ENCODE measurements at regions not wholly inside any gene's neighbourhood (a gene's known extent, or its start where the extent isn't known, plus 50 kb on each side); places are given as distances from the start of the nearest gene placed in this dataset.

DNA sequence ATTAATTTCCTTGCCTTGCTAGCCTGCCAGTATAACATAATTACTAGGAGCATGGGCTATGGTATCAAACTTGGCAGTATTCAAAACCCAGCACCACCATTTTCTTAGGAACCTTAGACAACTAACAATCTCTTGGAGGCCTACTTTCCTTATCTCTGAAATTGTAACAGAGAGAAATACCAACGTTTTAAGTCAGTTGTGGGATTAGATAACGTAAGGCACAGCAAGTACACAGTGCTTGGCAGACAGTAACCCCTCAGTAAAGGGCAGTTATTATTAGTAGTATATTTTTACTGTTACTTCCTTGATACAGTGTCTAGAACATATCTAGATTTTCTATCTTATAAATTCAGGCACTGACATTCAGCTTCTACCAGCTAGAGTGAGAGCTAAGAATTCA, 309.6 kb downstream of the ACTL7B start:
- no peak for DNase-seq

DNA sequence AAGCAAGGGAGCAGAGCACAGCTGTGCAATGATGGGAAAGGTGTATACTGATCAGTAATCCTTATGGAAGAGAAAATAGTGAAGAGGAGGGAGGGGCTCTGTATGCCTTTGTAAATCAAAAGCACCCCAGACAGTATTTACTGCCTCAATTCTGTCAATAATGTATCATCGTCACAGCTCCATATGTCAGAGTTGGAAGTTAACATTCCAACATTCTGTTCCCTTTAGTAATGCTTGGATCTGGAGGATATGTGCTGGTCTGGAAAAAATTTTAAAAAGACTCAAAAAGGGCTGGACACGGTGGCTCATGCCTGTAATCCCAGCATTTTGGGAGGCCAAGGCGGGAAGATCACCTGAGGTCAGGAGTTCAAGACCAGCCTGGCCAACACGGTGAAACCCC, 310.4 kb downstream of the ACTL7B start:
- DNase-seq: no peak

DNA sequence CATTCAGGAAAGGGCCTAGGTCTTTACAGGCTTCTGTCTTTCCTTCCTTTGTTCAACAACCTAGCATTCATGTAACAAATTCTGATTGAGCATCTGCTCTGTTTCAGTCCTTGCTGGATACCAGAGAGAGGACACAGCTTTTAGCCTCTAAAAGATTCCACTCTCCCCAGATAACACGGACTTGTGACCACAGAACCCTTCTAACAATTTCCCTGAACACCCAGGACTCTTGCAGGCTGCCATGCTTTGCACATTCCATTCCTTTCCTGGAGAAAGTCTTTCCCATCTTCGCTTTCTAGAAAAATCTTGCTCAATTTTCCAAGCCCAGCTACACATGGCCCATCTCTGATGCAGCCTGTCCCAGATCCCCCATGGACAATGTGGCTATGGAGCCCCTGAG, 310.9 kb downstream of the ACTL7B start:
- no peak for DNase-seq

DNA sequence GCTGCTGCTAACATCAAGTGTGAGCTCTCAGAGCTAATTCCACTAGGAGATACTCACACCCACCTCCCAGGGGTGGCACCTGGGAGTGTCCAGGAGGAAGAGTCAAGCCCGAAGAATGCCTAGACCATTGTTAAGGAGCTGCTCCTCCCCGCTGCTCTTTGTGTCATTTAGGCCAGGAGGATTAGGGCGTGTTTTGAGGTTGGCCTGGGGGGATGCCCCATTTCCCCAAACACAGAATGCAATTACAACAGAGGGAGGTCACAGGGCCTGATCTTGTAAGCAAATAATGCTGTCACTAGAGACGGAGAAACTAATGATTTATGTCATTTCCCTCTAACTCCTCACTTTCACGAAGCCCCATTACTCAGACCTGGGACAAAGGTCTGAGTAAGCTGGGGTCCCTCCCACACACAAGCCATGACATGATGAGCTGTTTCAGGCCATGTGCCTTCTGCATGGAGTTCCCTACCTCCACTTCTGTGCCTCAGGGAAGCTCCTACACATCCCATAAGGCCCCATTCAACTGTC, 312.5 kb downstream of the ACTL7B start:
- DNase-seq: no peak

DNA sequence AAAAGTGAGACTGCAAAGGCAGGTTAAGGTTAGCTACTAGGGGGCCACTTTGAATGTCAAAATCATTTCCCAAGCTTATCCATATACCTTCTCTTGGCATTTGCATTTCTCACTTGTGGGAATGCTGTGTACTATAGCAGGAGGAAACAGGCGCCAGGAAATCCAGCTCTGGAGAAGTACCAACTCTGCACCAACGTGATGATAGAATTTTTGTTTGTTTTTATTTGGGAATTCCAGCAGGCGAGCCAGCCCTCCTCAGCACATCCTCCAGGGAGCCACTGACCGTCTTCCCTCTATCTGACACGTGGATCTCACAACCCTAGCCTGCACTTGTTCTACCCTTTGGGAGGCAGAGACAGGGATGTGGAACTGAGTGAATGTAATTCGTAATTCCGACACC, 318.0 kb downstream of the ACTL7B start:
- DNase-seq: no peak

DNA sequence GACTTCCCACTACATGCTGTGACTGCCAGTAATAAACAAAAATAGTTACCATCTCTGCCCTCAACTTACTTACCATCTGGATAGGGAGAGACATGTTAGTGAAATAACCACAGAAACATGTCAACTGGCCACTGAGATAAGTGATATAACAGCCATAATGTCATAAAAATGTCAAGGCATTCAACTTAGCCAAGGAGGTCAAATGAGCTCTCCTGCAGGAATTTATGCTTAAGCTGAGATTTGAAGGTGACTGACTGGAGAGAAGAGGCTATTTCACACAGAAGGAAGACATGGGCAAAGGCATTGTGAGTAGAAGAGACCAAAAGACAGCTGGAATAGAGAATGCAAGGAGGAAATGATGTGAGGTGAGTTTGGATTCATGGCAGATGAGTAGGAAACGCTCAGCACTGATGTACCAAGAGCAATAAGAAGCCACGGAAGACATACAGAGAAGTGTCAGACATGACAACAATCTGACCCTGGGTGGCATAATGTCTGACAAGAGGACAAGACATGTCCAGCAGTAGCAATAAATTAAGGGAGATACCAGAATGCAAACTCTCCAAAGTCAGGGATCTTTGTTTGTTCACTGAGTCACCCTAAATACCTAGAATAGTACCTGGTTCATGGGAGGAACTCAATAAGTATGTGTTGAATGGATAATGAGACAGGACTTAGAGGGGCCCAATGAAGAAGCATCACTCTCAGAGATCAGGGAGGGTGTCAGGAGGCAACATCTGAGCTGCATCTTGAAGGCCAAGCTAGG, 318.8 kb downstream of the ACTL7B start:
- no peak for DNase-seq

DNA sequence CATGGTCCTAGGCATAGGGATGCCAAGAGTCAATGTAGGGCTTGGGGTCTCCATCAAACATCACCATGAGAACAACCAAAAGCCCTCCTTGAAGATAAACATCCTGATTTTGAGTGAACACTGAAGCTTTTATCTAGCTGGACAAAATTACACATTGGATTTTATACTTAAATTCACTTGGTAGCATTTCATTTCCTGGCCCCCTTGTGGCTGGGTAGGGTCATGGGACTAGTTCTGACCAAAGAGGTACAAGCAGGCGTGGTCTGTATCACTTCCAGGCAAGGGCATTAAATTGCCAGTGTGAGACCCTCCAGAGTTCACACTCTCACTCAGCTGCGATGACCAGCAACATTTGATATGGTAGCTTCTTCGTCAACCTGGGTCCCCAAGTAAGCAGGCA, 320.3 kb downstream of the ACTL7B start:
- peak; percentile 2 to 3 for DNase-seq

DNA sequence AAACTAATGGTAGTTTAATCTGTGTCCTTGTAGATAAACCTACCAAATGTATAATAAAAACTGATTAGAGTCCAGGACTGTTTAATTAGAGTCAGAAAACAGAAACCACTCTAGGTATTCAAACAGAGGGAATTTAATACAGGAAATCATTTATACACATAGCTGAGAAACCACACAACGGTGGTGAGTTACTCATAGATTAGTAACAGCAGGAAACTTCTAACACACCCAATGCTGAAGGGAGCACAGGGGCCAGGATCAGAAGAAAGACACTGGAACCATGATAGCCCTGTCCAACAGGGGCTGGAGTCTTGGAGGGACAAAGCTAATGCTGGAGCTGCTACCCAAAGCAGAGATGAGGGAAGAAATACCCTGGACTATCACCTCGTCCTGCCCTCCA, 321.0 kb downstream of the ACTL7B start:
- DNase-seq: no peak

DNA sequence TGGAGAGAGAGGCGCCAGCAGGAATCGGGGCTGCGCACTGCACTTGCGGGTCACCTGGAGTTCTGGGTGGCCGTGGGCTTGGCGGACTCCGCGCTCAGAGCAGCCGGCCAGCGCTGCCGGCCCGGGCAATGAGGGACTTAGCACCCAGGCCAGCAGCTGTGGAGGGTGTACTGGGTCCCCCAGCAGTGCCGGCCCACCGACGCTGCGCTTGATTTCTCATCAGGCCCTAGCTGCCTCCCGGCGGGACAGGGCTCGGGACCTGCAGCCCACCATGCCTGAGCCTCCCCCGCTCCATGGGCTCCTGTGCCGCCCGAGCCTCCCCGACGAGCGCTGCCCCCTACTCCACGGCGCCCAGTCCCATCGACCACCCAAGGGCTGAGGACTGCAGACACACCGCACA, 325.6 kb downstream of the ACTL7B start:
- no peak for DNase-seq

DNA sequence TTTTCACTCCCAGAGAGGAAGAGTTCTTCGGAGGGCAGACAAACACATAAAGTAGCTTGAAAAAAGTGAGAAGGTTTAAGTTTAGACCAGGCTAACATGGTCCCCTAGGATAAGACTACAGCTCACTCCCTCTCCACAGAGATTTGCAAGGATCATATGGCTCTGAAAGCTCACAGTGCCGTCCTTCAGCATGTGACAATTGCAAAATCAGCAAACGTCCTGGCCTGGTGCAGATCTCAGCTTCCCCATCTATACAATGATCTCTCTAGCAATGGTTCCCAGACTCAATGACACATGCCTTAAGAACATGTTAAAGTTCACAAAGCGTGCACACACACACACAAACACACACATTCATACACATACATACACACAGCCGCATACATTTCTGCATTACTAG, 327.6 kb downstream of the ACTL7B start:
- DNase-seq: no peak

DNA sequence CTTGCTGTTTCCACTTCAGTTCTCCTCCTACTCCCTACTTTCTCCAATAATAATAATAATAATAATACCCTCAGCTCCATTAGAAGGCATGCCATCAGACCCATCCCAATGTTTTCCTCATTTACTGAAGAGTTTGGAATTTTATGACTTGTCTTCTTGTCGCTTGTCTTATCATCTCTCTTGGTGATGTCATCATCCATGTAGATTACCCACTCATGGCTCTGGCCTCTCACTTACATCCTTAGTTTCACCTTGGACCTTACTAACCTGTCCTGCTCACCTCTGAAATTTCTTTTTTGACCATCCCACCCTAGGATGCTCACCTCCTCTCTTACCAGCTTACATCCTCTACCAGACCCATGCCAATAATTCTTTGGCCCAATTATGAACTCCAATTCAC, 329.3 kb downstream of the ACTL7B start:
- no peak for DNase-seq

DNA sequence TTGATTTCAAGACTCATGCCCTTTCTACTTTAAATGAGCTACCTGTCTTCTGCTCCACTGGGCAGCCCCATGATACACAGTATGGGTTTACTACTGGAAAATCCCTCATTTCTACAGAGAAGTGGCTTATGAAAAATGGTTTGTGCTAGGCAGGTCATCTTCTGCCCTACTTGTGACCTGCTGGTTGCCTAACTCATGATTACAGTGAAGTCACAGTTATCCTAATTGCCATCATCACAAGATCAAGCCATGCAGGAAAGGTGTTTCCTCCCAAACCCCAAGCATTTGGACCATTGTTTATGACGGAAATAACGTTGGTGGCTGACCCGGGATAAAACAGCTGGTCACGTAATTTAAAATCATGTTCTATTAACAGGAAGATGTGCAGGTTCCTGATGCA, 330.6 kb downstream of the ACTL7B start:
- DNase-seq: no peak

DNA sequence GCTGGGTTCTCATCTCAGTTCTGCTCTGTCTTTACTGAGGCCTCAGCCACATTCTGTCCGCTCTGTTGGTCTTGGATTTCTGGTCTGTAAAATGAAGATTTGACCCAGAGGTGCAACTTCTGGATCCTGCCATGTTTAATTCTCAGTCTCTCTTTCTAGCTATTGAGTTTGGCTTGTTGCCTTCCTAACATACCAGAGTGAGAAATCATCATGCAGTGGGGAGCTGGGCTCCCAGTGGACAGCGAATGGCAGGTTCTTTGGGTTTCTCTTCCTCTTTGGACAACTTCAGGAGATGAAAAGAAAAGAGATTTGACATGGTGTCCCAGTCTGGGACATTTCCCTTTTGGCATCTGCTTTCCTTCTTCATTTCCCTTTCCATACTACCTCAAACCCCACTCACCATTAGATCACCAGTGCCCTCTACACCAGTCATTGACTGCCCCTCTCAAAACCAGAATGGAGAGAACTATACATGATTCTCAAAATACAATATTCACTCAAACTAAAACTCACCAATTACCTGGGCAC, 334.7 kb downstream of the ACTL7B start:
- no peak for DNase-seq

DNA sequence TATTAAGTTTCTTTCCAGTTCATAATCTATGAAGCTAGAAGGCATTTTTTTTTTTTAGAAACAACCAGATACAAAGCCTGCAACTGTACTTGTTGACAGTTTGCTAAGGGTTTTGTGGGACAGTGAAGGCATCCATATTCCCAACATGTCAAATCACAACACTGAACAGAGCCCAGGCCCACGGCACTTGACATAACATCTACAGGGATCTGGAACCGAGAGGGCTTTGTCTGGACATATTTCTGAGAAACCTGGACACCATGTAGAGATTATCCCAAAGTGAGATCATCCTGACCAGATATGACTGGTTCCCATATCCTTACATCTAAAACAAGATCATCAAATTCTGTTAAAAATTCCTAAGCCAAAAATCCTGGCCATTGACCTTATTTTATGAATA, 336.3 kb downstream of the ACTL7B start:
- no peak for DNase-seq

DNA sequence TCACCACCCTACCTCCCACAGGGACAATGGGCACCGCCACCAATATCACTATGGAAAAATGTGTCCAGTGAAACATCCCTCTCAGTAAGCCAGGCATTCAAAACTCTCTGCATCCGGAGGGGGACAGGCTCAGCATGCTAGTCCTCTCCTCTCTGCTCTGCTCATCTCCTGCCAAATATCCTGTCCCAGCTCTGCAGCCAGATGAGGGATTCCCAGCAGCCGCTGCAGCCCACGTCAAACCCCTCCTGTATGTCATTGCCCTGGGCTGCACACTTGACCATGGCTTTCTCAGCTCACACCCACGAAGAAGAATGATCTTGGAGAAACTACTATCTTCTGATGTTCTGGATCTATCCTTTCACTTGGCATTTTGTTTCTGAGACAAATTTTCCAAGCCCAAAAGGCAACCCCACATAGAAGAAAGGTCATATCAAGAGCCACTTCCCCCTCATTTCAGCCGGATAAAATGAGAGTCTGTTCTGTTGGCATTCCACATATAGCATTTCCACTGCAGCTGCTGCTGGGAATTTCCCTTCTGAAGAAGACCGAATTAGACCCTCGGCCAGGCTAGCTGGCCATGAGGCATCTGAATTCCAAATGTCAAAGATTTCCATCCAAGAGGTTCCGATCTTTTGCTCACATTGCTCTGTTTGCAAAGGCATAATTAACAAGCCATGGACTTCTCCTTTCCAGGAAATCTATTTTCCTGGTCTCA, 338.0 kb downstream of the ACTL7B start:
- no peak for DNase-seq

DNA sequence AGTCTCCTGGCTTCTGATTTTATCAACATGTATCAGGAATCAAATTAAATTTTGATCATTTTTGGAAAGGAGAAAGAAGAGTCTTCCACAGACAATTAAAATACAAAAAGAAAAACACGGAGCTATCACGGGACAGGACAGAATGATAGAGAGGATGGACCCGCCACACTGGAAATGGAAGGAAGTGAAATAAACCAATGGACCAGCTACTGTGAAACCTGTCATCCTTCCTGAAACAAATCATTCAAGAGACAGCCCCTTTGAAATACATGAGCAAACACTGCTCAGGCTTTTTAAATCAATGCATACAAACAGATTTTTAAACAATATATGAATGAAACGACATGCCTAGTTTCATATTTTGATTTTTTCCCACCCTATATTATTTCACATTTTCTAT, 339.4 kb downstream of the ACTL7B start:
- DNase-seq: no peak

DNA sequence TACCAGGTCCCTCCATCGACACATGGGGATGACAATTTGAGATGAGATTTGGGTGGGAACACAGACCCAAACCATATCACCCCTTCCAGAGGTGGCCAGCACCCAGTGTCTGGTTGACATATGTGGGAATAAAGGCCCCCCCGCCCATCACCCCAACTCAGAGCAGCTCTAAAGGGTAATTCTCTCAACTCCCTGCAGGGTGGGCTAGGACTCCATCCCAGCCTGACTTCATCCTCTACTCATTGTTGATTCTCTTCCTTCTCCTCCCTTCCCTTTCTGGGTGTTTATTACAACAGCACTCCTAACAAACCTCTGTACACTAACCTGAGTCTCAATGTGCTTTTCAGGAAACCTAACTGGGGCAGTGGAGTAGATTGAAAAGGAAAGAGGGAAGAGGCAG, 339.9 kb downstream of the ACTL7B start:
- no peak for DNase-seq

DNA sequence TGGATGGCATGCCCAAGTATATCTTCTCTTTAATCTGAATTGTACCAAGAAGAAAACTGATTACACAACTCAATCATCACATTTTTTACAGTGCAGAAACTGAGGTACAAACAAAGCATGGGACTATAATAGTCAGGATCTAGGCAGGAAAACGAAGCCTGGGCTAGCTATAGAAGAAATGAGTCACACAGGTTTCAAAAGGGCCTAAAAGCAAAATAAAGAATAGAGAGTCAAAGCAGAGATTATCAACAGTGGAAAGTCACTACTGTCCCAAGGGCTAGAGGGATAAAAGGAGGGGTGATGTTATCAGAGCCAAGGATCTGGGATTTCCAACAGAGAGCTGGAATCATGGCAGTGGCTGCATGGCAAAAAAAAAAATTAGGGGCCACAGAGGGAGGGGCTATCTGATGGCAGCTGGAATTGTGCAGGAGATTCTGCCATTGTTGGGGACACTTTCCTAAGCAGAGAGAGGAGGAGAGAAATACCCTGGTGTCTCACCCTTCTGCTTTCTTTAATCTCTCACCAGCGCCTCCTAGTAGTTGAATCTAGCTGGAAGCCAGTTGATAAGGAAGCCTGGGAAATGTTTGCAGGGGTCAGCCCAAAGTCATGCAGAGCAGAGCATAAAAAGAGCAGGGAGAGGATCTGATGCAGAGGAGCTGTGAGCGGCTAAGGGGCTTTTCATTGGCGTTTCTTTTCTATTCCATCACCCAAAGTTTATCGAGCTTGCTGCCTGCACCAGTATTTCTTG, 343.2 kb downstream of the ACTL7B start:
- no peak for DNase-seq

DNA sequence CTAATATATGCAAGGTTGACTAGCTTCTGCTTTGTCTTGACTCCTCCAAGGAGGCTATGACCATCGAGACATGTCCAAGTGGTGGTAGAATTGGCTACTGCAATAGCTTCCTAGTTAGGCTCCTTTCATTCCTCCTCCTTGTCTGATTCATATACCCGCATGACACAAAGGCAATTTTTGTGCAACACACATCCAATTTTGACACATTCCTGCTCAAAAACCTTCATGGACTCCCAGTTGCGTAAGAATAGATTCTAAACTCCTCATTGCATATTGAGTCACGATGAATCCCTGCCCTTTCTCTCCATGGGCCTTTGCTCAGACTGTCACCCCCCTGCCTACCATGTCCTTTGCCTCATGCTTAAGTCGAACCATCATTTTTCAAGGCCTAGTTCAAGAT, 344.5 kb downstream of the ACTL7B start:
- DNase-seq: no peak

DNA sequence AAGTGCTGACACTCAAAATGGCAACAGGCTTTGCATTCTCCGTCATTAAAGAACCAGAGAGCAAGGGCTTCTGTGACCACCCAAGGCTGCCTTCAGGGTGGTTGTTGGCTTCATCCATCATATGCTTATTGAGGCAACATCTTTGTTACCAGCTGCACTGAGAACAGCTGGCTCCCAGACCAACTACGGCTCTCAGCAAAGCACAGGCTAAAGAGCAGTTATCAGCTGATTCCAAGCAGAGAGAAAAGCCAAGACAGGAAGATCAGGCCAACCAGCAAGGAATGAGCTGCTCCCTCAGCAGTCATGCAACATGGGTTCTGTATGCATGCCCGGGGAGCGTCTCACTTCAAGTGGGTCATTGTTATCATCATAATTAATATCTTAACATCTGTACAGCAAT, 358.9 kb downstream of the ACTL7B start:
- DNase-seq: no peak

DNA sequence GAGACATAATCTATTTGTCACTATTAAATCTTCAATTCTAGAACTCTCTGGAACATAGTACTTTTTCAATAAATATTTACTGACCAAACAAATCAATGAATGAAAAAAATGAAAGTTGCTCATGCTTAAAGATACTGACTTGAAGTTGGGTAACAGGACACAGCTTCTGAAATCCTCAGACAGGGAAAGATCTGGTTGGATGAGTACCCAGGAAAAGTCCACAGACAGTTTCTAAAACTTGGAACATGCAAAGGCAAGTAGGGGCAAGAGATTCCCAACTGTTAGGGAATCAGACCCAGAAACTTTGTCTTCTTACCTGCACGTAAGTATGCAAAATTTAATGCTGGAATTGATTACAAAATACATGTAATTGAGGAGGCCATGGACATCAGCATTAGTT, 366.2 kb downstream of the ACTL7B start:
- no peak for DNase-seq

DNA sequence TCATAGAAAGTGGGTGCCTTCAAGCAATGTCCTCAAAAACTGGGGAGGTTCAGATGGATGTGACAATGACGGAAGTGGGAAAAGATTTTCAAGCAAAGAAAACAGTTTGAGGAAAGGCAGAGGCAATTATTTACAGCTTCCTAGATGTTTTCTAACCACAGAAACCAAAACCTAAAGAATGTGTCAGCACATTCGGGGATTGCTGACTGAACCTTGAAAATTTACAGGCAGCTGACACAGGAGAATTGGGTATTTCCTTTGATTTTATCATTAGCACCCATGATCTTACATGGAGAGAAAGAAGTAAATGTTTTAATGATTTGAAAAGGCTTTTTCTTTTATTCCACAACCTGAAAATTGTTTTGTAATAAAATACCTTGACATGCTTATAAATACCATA, 369.0 kb downstream of the ACTL7B start:
- no peak for DNase-seq

DNA sequence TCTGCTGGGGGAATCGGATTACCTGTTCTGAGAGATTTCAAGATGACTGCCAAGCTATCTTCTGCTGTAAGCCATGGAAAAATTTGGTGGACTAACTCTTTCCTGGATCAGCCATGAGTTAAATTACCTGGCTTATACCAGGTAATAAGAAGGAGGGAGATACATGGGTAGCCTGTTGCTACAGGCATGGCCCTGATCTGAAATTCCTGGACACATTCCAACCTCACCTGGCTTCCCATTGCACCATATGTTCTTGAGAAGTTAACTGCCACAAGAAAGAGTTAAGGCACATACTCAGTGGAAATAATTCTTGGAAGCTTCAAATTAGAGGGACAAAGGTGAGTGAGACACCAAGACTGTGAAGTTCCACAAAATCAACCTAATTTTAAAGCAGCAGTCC, 371.3 kb downstream of the ACTL7B start:
- no peak for DNase-seq

DNA sequence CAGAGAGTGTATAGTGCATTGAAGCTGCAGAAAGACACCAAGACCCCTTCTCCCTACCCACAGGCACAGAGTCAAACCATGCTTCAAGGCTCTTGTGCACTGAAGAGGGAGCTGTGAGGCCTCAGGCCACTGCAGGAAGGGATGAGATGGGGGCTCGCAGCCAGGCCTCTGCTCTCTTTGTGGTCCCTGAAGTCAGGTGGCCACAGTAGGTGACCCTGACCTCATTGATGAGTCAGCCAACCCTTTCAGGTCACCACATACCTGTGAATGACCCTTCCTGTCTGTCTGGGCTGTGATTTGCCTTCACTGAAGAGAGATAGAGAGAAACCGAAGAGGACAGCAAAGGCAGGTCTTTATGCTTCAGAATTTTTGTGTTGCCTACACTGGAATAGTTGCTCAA, 372.1 kb downstream of the ACTL7B start:
- no peak for DNase-seq

All from Kasumi-1 (cell line).